ENCODE measurements at regions not wholly inside any gene's neighbourhood (a gene's known extent, or its start where the extent isn't known, plus 50 kb on each side); places are given as distances from the start of the nearest gene placed in this dataset.

DNA sequence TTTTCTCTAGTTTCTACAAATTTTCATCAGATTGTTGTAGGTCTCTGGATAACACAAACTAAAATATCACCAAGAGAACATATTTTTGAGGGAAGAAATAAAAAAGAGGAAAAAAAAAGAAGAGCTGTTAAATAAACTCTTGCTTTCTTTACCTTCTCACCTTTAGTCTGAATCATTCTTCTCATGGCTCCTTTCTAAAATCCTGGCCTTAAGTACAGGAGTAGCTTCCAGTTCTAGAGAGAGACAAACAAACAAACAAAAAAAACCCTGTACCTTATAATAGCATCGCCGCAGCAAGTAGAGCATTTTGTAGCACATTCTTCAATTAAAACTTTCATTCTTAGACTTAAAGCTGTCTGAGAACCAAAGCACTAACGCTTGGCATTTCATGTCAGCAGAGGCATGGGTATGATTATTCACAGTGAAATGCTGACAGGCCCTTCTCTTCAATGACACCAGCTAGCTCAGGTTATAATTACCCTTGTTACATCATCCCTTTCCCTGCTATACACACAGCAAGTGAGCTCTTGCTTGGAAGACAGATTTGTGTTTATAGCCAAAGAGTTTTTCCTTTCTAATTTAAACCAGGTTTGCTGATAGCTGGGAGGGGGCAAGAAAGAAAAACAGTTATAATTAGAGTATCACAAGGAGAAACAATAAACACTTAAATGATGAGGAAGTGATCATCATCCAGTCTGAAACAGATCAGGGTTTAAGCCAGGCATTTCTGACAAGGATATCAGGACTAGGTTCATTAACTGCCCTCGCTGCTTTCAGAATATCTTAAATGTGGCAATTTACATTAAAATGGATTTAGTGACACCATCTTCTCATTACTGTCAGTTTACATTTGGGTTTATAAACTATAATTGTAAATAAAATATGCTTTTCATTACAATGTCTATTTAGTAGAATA lies 510.9 kb upstream of the ZNF608 start:
- FAIRE-seq (no peak), DNase-seq (ENCODE audit: insufficient read length, low spot score) (no peak)

DNA sequence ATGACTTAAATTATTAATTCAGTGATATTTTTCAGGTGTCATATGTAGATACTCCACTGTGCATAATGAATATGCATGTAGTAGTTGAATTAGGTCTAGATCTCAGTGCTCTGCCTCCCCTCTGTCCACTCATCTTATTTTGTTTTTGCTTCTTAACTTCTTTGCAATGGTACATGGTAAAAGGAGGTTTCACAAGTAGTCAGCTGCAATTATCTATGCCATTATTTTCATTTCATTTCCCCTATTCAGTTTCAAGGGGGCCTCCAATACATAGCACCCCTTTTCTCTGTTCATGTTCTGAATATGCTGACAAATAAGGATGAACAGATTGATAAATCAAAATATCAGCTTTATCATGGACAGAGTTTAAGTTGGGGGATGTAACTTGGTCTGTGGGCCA lies 511.6 kb upstream of the ZNF608 start:
- no peak for FAIRE-seq
- no peak for DNase-seq (ENCODE audit: insufficient read length, low spot score)

DNA sequence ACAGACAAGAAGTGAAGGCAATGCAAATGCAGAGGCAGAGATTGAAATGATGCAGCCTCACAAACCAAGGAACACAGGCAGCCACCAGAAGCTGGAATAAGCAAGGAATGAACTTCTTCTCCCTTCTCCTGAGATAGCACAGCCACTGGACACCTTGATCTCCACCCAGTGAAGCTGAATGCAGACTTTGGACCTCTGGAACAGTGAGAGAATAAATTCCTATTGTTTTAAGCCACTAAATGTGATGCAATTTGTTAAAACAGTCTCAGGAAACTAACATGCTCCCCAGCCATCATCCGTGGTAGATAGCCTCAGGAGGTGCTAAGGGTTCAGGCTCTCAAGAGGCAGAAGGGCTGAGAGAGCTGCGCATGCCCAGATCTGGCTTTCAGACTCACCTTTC lies 512.2 kb upstream of the ZNF608 start:
- FAIRE-seq (no peak), DNase-seq (ENCODE audit: insufficient read length, low spot score) (no peak)

DNA sequence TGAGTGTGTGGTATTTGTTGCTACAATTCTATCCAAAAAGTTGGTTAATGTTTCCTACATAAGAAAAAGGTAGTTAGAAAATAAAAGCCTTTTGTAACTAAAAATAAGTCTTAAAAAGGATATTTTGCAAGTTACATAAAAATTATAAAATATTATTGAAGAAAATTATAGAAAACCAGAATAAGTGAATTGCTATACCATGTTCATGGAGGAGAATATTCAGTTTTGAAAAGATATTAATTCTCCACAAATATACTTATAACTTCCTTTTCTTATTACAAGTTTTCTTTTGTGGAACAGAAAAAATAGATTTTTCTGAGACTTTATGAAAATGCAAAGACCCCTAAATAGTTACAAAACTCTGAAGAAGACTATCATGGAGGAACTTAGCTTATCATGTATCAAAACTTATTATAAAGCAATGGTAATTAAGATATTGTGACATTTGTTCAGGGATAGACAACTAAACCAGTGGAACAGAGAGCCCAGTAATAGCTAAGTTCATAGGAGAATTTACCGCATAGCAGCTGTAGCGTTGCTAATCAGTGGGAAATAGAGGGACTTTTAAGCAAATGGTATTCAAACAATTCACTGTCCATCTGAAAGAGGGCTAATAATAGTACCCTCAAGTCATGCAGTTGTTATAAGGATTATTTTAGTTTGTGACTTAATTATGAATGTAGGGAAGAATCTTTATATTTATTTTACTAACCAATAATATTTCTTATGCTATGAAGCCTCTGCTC lies 515.2 kb upstream of the ZNF608 start:
- no peak for FAIRE-seq

DNA sequence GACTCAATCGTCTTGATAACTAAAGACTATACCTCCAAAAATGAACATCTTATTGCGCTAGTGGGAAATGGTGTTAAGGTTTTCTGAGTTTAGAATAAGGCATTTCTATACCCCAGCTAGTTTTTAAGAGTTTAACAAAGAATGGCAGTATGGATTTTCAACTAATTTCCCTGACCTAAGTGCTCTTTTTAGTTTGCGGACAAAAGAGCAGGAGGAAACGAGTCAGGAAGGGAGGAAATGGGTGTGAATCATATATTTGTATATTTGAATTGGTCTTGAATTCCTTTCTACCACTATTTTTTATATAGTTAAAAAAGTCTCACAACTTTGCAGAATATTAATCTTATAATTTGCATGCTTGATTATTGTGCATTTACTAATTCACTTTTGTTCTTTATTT lies 516.3 kb upstream of the ZNF608 start:
- DNase-seq (ENCODE audit: insufficient read length, low spot score): no peak
- FAIRE-seq: no peak

More for the DNA sequence above, 515.2 kb upstream of the ZNF608 start:
- no peak for DNase-seq (ENCODE audit: insufficient read length, low spot score)

DNA sequence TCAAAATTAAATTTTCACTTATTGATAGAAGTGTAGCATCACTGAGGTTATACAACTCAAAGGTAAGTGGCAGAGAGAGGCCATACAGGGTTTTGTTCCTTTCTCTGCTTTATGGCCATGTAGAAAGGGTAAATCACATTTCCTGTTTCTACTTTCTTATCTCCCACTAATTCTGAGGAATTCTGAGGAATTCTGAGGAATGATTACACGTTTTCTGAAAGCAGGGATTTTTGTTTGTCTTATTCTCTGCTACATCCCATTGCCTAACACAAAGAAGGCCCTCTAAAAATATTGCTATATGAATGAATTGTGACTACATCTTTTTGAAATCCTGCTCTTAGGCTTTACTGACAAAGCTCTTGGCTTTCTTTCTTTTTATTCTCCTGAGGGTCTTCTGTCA lies 516.9 kb upstream of the ZNF608 start:
- DNase-seq (ENCODE audit: insufficient read length, low spot score) (no peak), FAIRE-seq (no peak)

DNA sequence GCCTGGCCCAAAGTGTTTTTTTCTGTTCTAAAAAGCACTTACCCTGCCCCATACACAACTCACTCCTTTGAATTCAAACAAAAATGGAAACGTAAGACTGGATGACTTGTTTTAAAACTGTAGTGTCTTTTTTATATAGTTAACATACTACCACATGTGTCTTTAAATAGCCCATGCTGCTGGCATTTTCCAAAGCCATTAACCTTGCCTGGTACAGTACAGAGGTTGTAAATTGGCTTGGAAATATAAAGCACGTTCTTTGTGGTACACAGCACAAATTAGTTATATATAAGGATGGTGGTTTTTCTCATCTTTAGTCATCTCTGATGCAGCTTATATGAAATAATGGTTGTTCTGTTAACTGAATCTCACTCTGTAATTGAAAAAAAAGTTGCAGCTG lies 519.7 kb upstream of the ZNF608 start:
- FAIRE-seq (no peak), DNase-seq (ENCODE audit: insufficient read length, low spot score) (no peak)

DNA sequence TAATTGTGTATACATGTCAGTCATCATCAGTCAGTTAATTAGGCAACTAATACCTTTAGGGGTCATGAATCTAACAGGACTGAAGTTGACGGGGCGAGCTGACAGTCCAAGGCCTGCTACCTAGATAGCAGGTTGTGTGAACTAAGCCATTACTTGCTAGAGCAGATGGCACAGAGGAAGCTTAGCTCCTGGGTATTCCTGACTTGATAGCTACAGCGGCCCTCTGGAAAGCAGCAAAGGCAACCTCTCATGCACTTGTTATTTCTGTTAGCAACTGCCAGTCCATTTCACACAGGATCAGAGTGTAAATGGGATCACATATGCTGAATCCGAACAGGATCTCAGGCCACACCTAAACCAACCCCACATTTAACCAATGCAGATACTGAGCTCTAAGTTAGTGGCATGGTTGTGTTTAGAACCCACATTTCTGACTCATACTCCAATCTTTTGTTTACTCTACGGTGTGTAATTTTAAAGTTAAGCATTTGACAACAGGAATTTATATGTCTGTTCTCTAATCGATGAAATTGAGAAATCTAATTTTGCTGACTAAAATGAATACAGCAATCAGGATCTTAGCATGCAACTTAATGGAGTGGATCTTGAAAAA lies 521.3 kb upstream of the ZNF608 start:
- DNase-seq (ENCODE audit: insufficient read length, low spot score) (no peak), FAIRE-seq (no peak)

DNA sequence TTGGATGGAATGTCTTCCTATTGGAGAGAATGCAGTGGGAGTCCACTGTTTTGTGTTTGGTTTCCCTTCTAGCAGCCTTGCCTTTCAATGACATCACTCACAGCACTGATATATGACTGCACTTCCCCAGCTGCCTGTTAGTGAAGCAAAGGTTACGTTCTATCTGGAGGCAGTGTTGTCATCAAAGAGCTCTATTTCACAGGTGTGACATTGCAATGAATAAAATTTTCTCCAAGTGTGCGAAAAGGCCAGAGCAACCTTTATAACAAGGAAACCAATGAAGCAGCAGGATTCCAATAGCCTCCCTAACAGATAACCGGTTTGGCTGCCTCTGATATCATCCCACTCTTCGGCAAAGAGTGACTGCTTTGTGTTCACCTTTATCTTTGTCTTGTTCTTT lies 523.5 kb upstream of the ZNF608 start:
- DNase-seq (ENCODE audit: insufficient read length, low spot score) (no peak), FAIRE-seq (no peak)

DNA sequence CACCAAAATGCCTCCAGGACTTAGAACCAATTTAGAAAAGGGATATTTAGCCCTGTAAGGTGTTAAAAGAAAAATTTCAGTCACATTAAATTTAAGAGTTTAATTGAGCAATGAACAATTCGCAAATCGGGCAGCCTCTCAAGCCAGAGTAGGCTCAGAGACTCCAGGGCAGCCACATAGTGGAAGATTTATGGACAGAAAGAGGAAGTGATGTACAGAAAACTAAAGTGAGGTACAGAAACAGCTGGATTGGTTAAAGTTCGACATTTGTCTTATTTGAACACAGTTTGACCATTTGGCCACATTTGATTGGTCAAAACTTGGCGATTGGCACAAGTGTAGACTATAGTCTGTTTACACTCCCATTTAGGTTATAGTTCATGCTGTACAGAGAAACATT lies 525.9 kb upstream of the ZNF608 start:
- FAIRE-seq (no peak), DNase-seq (ENCODE audit: insufficient read length, low spot score) (no peak)

DNA sequence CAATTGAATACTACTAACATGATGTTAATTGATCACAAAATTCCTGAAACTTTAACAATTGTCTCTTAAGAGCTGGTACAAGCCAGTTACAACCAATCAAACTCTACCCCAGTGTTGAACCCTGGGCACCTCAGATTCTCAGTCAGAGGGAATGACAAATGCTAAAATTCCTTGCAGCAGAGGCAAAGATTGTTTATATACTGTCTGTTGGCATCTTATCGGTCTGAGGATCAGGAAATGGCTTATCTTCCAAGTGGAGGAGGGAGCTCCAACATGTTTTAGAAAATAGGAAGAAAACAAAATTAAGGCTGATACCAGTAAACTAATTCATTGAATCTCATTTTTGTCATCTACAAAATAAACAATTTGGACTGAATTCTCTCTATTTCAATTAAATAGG lies 527.8 kb upstream of the ZNF608 start:
- DNase-seq (ENCODE audit: insufficient read length, low spot score) (no peak), FAIRE-seq (no peak)

DNA sequence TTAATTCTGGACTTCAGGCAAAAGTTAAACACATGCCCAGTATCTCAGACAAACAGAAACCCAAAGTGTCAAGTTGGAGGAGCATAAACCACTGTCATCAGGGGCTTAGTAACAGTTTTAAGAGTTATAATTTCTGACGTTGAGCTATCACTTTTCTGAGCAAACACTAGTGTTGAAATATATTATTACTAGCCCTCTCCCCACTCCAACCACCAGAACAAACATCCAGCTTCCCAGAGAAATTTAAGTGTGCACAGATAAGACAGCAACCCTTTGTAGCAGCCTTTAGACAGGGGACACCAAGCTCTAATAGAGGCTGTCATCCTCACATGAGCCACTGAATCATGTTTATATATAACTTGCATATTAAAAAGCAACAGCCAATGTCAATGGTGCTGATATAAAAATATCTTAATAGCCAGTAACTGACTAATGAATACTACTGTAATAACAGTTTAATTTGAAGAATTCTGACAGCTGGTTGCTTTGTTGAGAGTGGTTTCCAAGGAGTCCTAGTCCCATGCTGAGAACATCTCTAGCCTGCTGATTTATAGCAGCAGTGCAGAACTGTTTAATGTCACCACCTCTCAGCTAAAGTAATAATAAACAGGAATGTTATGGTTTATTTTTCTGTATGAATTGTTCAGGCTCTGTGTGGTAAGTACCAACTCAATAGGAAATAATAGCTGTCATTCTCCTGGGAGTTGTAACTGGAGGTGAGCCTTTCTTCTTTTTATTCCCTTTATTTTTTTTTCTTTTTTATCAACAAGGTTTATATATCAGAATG lies 528.7 kb upstream of the ZNF608 start:
- no peak for FAIRE-seq
- no peak for DNase-seq (ENCODE audit: insufficient read length, low spot score)

DNA sequence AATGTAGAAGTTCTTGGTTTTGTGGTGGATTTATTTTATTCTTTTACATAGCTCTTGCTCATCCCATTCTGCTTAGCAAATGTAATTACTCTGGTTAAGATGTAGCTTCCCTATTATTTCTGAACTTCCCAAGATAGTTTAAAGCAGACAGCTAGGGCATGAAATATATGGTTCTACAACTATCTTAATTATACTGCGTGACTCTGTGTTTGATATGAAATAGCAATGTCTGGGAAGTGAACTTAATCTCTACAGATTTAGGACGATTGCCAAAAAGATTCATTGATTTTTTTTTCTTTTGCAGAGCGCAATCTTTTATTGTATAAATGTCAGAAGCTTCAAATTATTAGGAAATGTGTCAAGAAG lies 529.3 kb upstream of the ZNF608 start:
- DNase-seq (ENCODE audit: insufficient read length, low spot score) (no peak), FAIRE-seq (no peak)

DNA sequence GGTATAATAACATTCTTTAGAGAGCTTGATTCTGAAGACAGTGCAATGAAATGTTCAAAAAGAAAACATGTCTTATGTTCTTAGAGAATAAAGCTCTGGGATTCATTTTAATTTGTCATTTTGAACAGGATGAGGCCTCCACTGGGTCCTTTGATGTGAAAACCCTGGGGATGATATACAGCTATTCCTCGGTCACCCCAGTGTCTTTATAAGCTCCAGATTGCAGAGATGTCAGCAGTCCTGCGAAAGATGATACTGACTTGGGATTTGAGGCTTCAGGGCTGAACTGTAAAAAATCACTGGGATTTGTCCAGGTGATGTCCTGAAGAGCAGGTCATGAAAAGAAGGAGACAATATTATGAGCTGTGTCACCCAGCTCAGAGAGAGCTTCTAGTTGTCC lies 529.7 kb upstream of the ZNF608 start:
- DNase-seq (ENCODE audit: insufficient read length, low spot score) (no peak), FAIRE-seq (no peak)

DNA sequence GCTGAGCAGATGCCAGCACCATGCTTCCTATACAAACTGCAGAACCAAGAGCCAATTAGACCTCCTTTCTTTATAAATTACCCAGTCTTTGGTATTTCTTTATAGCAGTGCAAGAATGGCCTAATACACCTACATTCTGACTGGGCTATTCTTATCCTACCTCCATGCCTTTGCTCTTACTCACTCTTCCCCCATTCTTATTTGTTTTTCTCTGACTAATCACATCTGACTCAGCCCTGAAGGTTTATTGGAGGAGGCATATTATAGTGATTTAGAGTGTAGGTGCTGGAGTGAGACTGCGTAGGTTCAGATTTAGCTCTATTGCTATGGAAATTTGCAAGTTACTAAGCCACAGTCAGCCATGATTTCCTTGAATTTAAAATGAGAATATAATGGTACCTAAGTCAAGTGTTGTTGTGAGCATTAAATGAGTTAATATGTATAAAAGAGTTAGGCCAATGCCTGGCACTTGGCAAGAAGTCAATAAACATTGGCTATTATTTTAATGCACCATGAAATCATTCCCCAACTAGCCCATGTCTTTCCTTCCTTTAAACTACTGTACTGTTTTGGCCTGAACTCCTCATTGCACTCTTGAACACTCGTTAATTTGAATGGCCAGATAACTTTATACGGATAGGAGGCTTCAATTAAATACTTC lies 531.2 kb upstream of the ZNF608 start:
- DNase-seq (ENCODE audit: insufficient read length, low spot score): peak; percentile 57

DNA sequence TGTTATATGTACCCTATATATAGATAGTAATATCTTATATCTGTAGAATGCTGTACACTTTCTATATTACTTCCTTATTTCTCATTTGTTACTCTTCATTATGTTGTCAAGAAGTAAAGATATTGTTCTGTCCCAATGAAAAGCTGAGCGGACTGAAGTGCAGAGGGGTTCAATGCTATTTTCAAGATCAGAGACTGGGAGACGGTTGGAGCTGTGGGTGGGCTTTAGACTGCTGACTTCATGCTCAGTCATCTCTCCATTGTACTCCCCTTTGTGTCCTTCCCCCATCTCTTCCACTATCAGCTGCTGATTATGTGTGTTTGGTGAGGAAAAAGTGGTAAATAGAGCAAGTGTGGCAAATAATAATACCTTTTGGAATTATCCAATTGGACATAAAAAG lies 532.3 kb upstream of the ZNF608 start:
- no peak for DNase-seq (ENCODE audit: insufficient read length, low spot score)
- FAIRE-seq: no peak

More for the DNA sequence above, 531.2 kb upstream of the ZNF608 start:
- peak; percentile 36 for FAIRE-seq

DNA sequence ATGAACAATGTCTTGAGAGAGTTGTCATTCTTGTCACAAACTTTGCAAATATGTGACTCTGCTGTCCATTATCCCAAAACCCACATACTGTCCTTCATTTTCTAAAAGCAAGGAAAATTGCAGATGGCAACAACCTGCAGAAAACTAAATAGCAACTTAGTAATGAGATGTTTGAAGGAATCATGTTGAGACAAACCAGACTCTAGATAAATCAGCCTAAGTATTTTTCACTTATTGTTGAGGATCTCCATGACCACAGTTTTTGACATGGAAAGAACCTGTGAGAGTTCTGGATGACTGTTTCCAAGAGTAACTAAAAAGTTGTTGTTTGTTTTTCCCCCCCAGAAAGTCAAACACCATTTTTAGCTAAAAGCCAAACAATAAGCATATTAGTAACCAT lies 535.2 kb upstream of the ZNF608 start:
- FAIRE-seq: no peak
- no peak for DNase-seq (ENCODE audit: insufficient read length, low spot score)

DNA sequence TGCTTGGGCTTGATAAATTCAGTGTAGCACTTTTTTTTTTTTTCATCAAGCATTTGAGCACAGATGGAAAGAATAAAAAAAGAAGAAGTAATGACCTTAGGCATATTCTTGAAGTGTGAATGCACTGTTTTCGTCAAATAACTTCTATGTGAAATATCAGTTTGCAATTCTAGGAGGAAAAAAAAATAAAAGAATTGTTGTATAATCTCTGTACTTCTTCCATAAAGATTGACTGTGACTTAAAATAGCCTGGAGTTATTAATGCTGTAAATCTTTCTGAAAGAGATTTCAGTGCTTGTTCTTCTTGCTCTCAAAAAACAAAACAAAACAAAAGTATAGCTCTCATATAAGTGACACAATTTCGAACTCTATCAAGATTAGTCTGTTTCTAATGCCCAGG lies 536.9 kb upstream of the ZNF608 start:
- no peak for FAIRE-seq
- DNase-seq (ENCODE audit: insufficient read length, low spot score): no peak

DNA sequence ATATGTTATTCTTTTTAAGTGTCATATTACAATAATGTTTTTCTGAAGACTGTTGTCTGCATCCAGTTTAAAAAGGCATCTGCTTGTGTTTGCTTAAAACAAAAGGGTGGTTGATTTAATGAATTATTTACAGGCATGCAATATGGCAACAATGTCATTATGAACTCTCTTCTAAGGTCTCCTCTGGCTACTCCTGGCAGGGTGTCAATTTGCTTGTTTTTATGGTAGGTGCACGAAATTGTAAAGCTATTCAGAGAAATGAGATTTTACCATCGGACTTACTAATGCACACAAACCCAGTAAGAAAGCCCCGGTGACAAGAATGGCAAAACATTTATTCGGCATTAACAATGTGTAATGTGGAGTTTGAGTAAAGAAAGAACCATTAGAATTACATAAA lies 539.8 kb upstream of the ZNF608 start:
- no peak for DNase-seq (ENCODE audit: insufficient read length, low spot score)
- no peak for FAIRE-seq

DNA sequence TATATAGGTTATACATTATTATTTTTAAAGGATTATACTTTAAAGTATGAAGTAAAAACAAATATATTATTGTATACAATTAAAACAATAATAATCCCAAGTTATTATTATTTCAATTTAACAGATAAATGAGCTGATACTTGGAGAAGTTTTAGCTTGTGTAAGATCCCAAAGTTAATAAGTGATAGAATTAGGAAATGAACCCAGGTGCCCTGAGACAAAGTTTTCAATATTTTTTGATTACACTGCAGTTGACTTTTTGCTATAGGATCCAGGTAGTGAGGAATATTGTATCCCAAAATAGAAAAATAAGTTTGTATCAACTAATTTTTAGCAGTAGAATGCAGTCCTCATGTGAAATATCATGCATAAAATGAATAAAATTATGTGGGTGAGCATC lies 543.2 kb upstream of the ZNF608 start:
- no peak for FAIRE-seq
- DNase-seq (ENCODE audit: insufficient read length, low spot score): no peak
